ENCODE measurements at regions not wholly inside any gene's neighbourhood (a gene's known extent, or its start where the extent isn't known, plus 50 kb on each side); places are given as distances from the start of the nearest gene placed in this dataset.

GRCh38 chr10:14408139-14408538, 77.4 kb upstream of the FRMD4A start:
- peaks cover 15% of the 10 kb centered on the region in 2 donors for H3K9me3 Mint-ChIP-seq
- H3K27ac Mint-ChIP-seq: no peak overlapping the region
- ATAC-seq (no peak), DNase-seq (ENCODE audit: low spot score in 2 of 2) (no peak)
- peaks cover 0 to 17% of the 10 kb centered on the region in 2 donors for H3K36me3 Mint-ChIP-seq

- no peak for ATAC-seq
- DNase-seq (ENCODE audit: low spot score in 2 of 2): no peak
- H3K36me3 Mint-ChIP-seq: peaks cover 0 to 17% of the 10 kb centered on the region in 2 donors
- H3K9me3 Mint-ChIP-seq: peaks cover 15% of the 10 kb centered on the region in 2 donors
- H3K27ac Mint-ChIP-seq: no peak overlapping the region
These were observed 76.8 kb upstream of the FRMD4A start for GRCh38 chr10:14407567-14407966.

- Mint-ChIP-seq H3K36me3 (peaks cover 0 to 11% of the 10 kb centered on the region in 2 donors), H3K27ac (no peak overlapping the region), H3K9me3 (peaks cover 11% of the 10 kb centered on the region in 2 donors)
- DNase-seq (ENCODE audit: low spot score in 2 of 2): no peak
- no peak for ATAC-seq
These were observed 74.6 kb upstream of the FRMD4A start for GRCh38 chr10:14405076-14406065.

- no peak for ATAC-seq
- Mint-ChIP-seq H3K27ac (no peak overlapping the region), H3K9me3 (peaks cover 0 to 5% of the 10 kb centered on the region in 2 donors), H3K36me3 (no peaks in the 10 kb centered on the region)
- DNase-seq (ENCODE audit: low spot score in 2 of 2): no peak
These were observed 73.3 kb upstream of the FRMD4A start for GRCh38 chr10:14403881-14404623.

GRCh38 chr10:14403359-14403758, 72.6 kb upstream of the FRMD4A start:
- Mint-ChIP-seq H3K36me3 (no peaks in the 10 kb centered on the region), H3K27ac (no peak overlapping the region)
- no peak for DNase-seq (ENCODE audit: low spot score in 2 of 2)

GRCh38 chr10:14399641-14400040, 68.9 kb upstream of the FRMD4A start:
- DNase-seq (ENCODE audit: low spot score in 2 of 2) (no peak), ATAC-seq (no peak)
- H3K27ac Mint-ChIP-seq: no peak overlapping the region

More at GRCh38 chr10:14403359-14403758, 72.6 kb upstream of the FRMD4A start:
- peaks cover 0 to 9% of the 10 kb centered on the region in 2 donors for H3K9me3 Mint-ChIP-seq
- ATAC-seq: no peak

GRCh38 chr10:14397066-14397465, 66.3 kb upstream of the FRMD4A start:
- Mint-ChIP-seq H3K36me3 (peaks cover 4 to 16% of the 10 kb centered on the region in 2 donors), H3K9me3 (peaks cover 4 to 18% of the 10 kb centered on the region in 2 donors)
- ATAC-seq: no peak

More at GRCh38 chr10:14399641-14400040, 68.9 kb upstream of the FRMD4A start:
- peaks cover 0 to 13% of the 10 kb centered on the region in 2 donors for H3K9me3 Mint-ChIP-seq
- H3K36me3 Mint-ChIP-seq: peaks cover 0 to 4% of the 10 kb centered on the region in 2 donors

GRCh38 chr10:14396411-14397048, 65.8 kb upstream of the FRMD4A start:
- H3K27ac Mint-ChIP-seq: no peak overlapping the region
- peaks cover 4 to 18% of the 10 kb centered on the region in 2 donors for H3K9me3 Mint-ChIP-seq
- DNase-seq (ENCODE audit: low spot score in 2 of 2): no peak
- no peak for ATAC-seq
- H3K36me3 Mint-ChIP-seq: peaks cover 4 to 17% of the 10 kb centered on the region in 2 donors

More at GRCh38 chr10:14397066-14397465, 66.3 kb upstream of the FRMD4A start:
- H3K27ac Mint-ChIP-seq: no peak overlapping the region
- no peak for DNase-seq (ENCODE audit: low spot score in 2 of 2)

- ATAC-seq (no peak), DNase-seq (ENCODE audit: low spot score in 2 of 2) (no peak)
- peaks cover 8 to 37% of the 10 kb centered on the region in 2 donors for H3K36me3 Mint-ChIP-seq
- no peak overlapping the region for H3K27ac Mint-ChIP-seq
- peaks cover 13 to 20% of the 10 kb centered on the region in 2 donors for H3K9me3 Mint-ChIP-seq
These were observed 63.5 kb upstream of the FRMD4A start for GRCh38 chr10:14394179-14394578.

GRCh38 chr10:14391342-14391741, 60.6 kb upstream of the FRMD4A start:
- H3K27ac Mint-ChIP-seq: peak overlapping the region in 1 of 2 donors; percentile 82
- ATAC-seq (no peak), DNase-seq (ENCODE audit: low spot score in 2 of 2) (no peak)
- peaks cover 16 to 24% of the 10 kb centered on the region in 2 donors for H3K9me3 Mint-ChIP-seq
- H3K36me3 Mint-ChIP-seq: peaks cover 8 to 50% of the 10 kb centered on the region in 2 donors

- H3K27ac Mint-ChIP-seq: peak overlapping the region; percentile 44 to 82
- H3K9me3 Mint-ChIP-seq: peaks cover 16 to 24% of the 10 kb centered on the region in 2 donors
- ATAC-seq: peak; percentile 87 to 90
- peaks cover 7 to 53% of the 10 kb centered on the region in 2 donors for H3K36me3 Mint-ChIP-seq
- peak in 1 of 2 donors; percentile 36 for DNase-seq (ENCODE audit: low spot score in 2 of 2)
These were observed 59.4 kb upstream of the FRMD4A start for GRCh38 chr10:14389981-14390590.

- ATAC-seq (peak; percentile 74 to 77), DNase-seq (ENCODE audit: low spot score in 2 of 2) (peak; percentile 49 to 62)
- Mint-ChIP-seq H3K9me3 (peaks cover 12 to 15% of the 10 kb centered on the region in 2 donors), H3K27ac (peak overlapping the region in 1 of 2 donors; percentile 70), H3K36me3 (peaks cover 5 to 39% of the 10 kb centered on the region in 2 donors)
These were observed 55.2 kb upstream of the FRMD4A start for GRCh38 chr10:14385596-14386593.

GRCh38 chr10:14384915-14385314, 54.2 kb upstream of the FRMD4A start:
- H3K36me3 Mint-ChIP-seq: peaks cover 3 to 32% of the 10 kb centered on the region in 2 donors
- ATAC-seq (no peak), DNase-seq (ENCODE audit: low spot score in 2 of 2) (no peak)
- peaks cover 6 to 14% of the 10 kb centered on the region in 2 donors for H3K9me3 Mint-ChIP-seq
- H3K27ac Mint-ChIP-seq: no peak overlapping the region

- Mint-ChIP-seq H3K27ac (no peak overlapping the region), H3K9me3 (peaks cover 3 to 10% of the 10 kb centered on the region in 2 donors), H3K36me3 (peaks cover 0 to 26% of the 10 kb centered on the region in 2 donors)
- DNase-seq (ENCODE audit: low spot score in 2 of 2) (no peak), ATAC-seq (peak; percentile 23 to 34)
These were observed 53.5 kb upstream of the FRMD4A start for GRCh38 chr10:14384116-14384730.

All from activated naive CD4-positive, alpha-beta T cell treated with anti-CD3 and anti-CD28 coated beads, Interleukin-2, amount 50 U/mL, for 72 hours (primary cell).